Tibial nerve (tissue), 4 donors: ENCODE measurements at regions not wholly inside any gene's neighbourhood (a gene's known extent, or its start where the extent isn't known, plus 50 kb on each side); places are given as distances from the start of the nearest gene placed in this dataset.

Source experiments
- DNase-seq, 2 donors: peaks; one replicate each; pipeline ENCODE4 v3.0.0-alpha.2; 2019; ENCODE audit warnings: low spot score in 2 of 2
- H3K27ac ChIP-seq, 4 donors: fragments of 200-600 bp; sonication (generic) in 3 of 4; one replicate each; pipeline ENCODE4 v1.5.1; 2017 to 2019; ENCODE audit warnings: mild to moderate bottlenecking in 1 of 4
- H3K27me3 ChIP-seq, 2 donors: fragments of 200-600 bp; sonication (generic) in 1 of 2; one replicate each; pipeline versions ENCODE4 v1.5.1 to v1.6.0; 2017 to 2019
- H3K36me3 ChIP-seq, 3 donors: fragments of 200-600 bp; sonication (generic); one replicate each; pipeline ENCODE4 v1.5.1; 2018 to 2019
- H3K4me1 ChIP-seq, 4 donors: fragments of 200-600 bp; sonication (generic) in 3 of 4; one replicate each; pipeline ENCODE4 v1.5.1; 2017 to 2019
- H3K4me3 ChIP-seq, 4 donors: fragments of 200-600 bp; sonication (generic) in 3 of 4; one replicate each; pipeline ENCODE4 v1.5.1; 2017 to 2019; ENCODE audit warnings: mild to moderate bottlenecking in 1 of 4, moderate library complexity in 1 of 4
- H3K9me3 ChIP-seq, 4 donors: fragments of 200-600 bp; sonication (generic) in 3 of 4; one replicate each; pipeline ENCODE4 v1.5.1; 2017 to 2019
- EP300 ChIP-seq, 2 donors: sonication (generic); formaldehyde crosslinking; IDR thresholded peaks; one replicate each; pipeline ENCODE4 v1.6.1; 2017; ENCODE audit warnings: antibody characterized with exemption in 2 of 2, mild to moderate bottlenecking in 1 of 2
- POLR2A ChIP-seq, 2 donors: fragments of 450-650 bp; IDR thresholded peaks; one replicate each; pipeline ENCODE4 v1.6.1; 2017; ENCODE audit warnings: antibody characterized with exemption in 2 of 2, mild to moderate bottlenecking in 2 of 2, moderate library complexity in 2 of 2
- WGBS, 2 donors: methylation state at CpG; one replicate each; pipeline ENCODE4 v1.1.5; 2018; 5-methylcytosine and 5-hydroxymethylcytosine counted together
- TF ChIP-seq, protein P1 (sequence below), 5 experiments: fragments of 200-600 bp in 3 of 5; fragments of 450-650 bp in 2 of 5; sonication (generic) in 3 of 5; IDR thresholded peaks; one replicate each; pipeline ENCODE4 v1.5.1; 2016 to 2019; ENCODE audit warnings: antibody characterized with exemption in 5 of 5, mild to moderate bottlenecking in 3 of 5, moderate library complexity in 2 of 5

DNA sequence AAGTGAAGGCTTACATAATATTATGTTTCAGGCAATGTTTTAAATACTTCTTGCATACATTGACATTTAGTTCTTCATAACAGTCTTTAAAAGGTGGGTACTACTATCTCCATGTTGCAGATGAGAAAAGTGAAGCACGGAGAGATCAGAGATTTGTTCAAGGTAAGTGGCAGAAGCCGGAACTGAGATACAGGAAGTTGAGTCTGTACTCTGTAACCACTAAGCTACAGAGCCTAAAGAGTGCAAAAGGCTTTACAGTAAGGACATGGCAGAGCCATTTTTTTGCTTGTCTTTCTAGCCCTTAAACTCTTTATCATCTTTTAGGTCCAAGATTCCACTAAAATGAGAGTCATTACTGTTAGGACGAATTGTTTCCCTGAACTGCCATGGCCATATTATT lies 186.5 kb upstream of the PEX5L start:
- TF ChIP-seq EP300 (IDR thresholded peaks at IDR 0.05) (no peak), POLR2A (IDR thresholded peaks at IDR 0.05) (no peak)
- TF ChIP-seq, protein P1, sequence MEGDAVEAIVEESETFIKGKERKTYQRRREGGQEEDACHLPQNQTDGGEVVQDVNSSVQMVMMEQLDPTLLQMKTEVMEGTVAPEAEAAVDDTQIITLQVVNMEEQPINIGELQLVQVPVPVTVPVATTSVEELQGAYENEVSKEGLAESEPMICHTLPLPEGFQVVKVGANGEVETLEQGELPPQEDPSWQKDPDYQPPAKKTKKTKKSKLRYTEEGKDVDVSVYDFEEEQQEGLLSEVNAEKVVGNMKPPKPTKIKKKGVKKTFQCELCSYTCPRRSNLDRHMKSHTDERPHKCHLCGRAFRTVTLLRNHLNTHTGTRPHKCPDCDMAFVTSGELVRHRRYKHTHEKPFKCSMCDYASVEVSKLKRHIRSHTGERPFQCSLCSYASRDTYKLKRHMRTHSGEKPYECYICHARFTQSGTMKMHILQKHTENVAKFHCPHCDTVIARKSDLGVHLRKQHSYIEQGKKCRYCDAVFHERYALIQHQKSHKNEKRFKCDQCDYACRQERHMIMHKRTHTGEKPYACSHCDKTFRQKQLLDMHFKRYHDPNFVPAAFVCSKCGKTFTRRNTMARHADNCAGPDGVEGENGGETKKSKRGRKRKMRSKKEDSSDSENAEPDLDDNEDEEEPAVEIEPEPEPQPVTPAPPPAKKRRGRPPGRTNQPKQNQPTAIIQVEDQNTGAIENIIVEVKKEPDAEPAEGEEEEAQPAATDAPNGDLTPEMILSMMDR (IDR thresholded peaks at IDR 0.05): no peak
- 71 to 82% methylated on average over 3 of the region's 3 CpGs for WGBS, 2 donors
- H3K36me3 ChIP-seq: no peaks in the 10 kb centered on the region
- no peak overlapping the region for H3K27ac ChIP-seq
- H3K9me3 ChIP-seq: peaks cover 0 to 16% (median 4%) of the 10 kb centered on the region in 4 donors
- no peak overlapping the region for H3K4me3 ChIP-seq
- no peaks in the 10 kb centered on the region for H3K27me3 ChIP-seq
- no peak for DNase-seq
- H3K4me1 ChIP-seq: no peaks in the 10 kb centered on the region

DNA sequence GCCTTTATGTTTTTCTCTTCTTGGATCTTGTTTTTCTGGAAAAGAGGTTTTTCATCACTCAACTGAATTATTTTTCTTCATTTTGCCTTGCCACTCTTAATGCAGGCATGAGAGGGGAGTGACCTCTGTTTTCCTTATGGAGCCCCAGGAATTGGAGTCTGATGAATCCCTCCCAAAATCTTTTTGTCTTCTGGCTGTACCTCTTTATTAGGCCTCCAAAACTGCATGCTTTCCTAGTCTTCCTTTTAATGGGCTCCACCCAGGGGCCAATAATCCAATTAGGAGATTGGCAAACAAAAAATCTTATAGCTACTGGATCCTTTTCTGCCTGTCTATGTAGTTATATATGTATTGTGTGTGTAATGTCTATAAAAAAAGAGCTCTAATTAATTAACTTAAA lies 192.4 kb upstream of the PEX5L start:
- H3K4me3 ChIP-seq: no peak overlapping the region
- TF ChIP-seq EP300 (IDR thresholded peaks at IDR 0.05) (no peak), POLR2A (IDR thresholded peaks at IDR 0.05) (no peak)
- TF ChIP-seq, protein P1 (IDR thresholded peaks at IDR 0.05): no peak
- peaks cover 0 to 54% (median 2%) of the 10 kb centered on the region in 4 donors for H3K9me3 ChIP-seq
- H3K27ac ChIP-seq: no peak overlapping the region
- DNase-seq: no peak
- no peaks in the 10 kb centered on the region for H3K36me3 ChIP-seq
- no peaks in the 10 kb centered on the region for H3K27me3 ChIP-seq
- no peaks in the 10 kb centered on the region for H3K4me1 ChIP-seq

DNA sequence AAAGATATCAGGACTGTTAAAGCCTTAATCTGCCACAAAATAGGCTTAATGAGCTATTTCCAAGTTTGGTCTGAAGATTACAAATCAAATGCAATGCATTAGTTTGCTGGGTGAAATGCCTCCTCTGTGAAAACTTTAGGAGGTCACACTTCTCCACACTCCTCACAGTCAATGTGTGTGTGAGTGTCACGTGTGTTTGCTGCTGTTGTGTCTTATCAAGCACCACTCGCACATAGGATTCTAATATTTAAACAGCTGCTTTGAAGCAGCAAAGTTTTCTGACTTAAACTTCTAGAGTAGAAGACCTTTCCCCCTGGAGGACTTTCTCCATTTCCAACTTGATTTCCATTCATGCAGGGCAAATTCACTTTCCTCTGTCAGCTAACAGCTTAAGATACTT lies 203.2 kb upstream of the PEX5L start:
- Histone ChIP-seq H3K9me3 (peaks cover 0 to 8% (median 0%) of the 10 kb centered on the region in 4 donors), H3K4me1 (no peaks in the 10 kb centered on the region), H3K36me3 (no peaks in the 10 kb centered on the region), H3K4me3 (no peak overlapping the region), H3K27ac (no peak overlapping the region), H3K27me3 (no peaks in the 10 kb centered on the region)
- 80 to 82% methylated on average over 2 of the region's 2 CpGs for whole genome bisulfite sequencing, 2 donors
- no peak for DNase-seq
- TF ChIP-seq, protein P1 (IDR thresholded peaks at IDR 0.05): no peak
- TF ChIP-seq EP300 (IDR thresholded peaks at IDR 0.05): no peak
- no peak for TF ChIP-seq POLR2A (IDR thresholded peaks at IDR 0.05)

DNA sequence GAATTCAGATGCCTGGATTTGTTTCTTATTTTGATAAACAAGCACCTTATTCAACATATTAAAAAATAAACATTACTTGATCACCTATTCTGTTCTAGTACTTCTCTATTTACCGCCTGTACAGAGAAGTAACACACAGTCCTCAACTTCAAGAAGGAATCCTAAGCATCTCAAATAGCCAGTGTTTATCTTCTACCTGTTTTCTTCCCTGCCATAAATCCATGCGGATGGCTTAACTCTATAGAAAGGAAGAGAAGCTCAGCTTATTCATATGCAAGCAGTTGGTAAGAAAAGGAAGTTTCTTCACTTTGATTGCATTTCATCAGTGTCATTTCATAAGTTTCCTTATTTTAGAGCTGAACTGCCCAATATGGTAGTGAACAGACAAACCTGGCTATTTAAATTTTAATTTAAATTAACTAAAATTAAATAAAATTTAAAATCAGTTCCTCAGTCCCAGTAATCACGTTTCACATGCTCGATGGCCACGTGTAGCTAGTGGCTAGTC lies 210.0 kb upstream of the PEX5L start:
- no peak for TF ChIP-seq POLR2A (IDR thresholded peaks at IDR 0.05)
- no peak for TF ChIP-seq EP300 (IDR thresholded peaks at IDR 0.05)
- TF ChIP-seq, protein P1 (IDR thresholded peaks at IDR 0.05): no peak

DNA sequence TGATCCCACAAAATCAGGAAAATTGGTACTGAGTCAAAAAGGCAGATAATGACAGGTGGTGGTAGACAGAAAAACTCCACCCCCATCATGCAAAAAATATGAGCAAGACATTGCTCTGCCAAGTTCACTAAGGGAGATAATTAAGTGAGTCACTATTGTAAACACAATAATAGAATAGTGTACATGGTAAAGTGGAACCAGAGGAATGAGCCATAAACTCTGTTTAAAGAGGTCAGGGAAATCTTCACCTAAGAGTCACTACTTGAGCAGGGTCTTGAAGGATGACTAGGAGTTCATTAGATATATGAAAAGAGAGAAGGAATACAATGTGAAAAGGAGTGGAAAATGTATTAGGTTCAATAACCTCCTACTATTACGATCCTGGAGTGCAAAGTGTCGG lies 213.4 kb upstream of the PEX5L start:
- Histone ChIP-seq H3K36me3 (no peaks in the 10 kb centered on the region), H3K27me3 (no peaks in the 10 kb centered on the region), H3K4me3 (no peak overlapping the region), H3K4me1 (no peaks in the 10 kb centered on the region), H3K9me3 (no peaks in the 10 kb centered on the region), H3K27ac (no peak overlapping the region)
- WGBS, 2 donors: 72 to 81% methylated on average over 2 of the region's 2 CpGs
- TF ChIP-seq, protein P1 (IDR thresholded peaks at IDR 0.05): no peak
- no peak for TF ChIP-seq EP300 (IDR thresholded peaks at IDR 0.05)
- DNase-seq: no peak

More for the DNA sequence above, 210.0 kb upstream of the PEX5L start:
- Histone ChIP-seq H3K4me1 (no peaks in the 10 kb centered on the region), H3K4me3 (no peak overlapping the region), H3K9me3 (no peaks in the 10 kb centered on the region), H3K36me3 (no peaks in the 10 kb centered on the region), H3K27ac (no peak overlapping the region), H3K27me3 (no peaks in the 10 kb centered on the region)
- WGBS, 2 donors: 66 to 73% methylated on average over 5 of the region's 5 CpGs
- no peak for DNase-seq
